ENCODE measurements at regions not wholly inside any gene's neighbourhood (a gene's known extent, or its start where the extent isn't known, plus 50 kb on each side); places are given as distances from the start of the nearest gene placed in this dataset.

GRCh38 chr15:37814847-37815515, 119.5 kb upstream of the TMCO5A start:
- intact Hi-C loops (cut with micrococcal nuclease), result no loop called here
- no peak for ATAC-seq
- no peak for DNase-seq

GRCh38 chr15:37818152-37818677, 116.2 kb upstream of the TMCO5A start:
- intact Hi-C loops (cut with micrococcal nuclease), result no loop called here
- no peak for ATAC-seq
- DNase-seq, result no peak

- ATAC-seq, result no peak
- intact Hi-C loops (cut with micrococcal nuclease), result no loop called here
Measured at GRCh38 chr15:37819191-37819590, 115.2 kb upstream of the TMCO5A start.

GRCh38 chr15:37820380-37821128, 113.9 kb upstream of the TMCO5A start:
- DNase-seq, result no peak
- ATAC-seq, result no peak
- intact Hi-C loops (cut with micrococcal nuclease), result no loop called here

More at GRCh38 chr15:37819191-37819590, 115.2 kb upstream of the TMCO5A start:
- DNase-seq, result no peak

GRCh38 chr15:37823601-37824275, 110.7 kb upstream of the TMCO5A start:
- intact Hi-C loops (cut with micrococcal nuclease), result no loop called here
- no peak for DNase-seq

GRCh38 chr15:37824717-37825382, 109.6 kb upstream of the TMCO5A start:
- DNase-seq (no peak), ATAC-seq (no peak)
- intact Hi-C loops (cut with micrococcal nuclease), result no loop called here

More at GRCh38 chr15:37823601-37824275, 110.7 kb upstream of the TMCO5A start:
- no peak for ATAC-seq

- DNase-seq (no peak), ATAC-seq (no peak)
- intact Hi-C loops (cut with micrococcal nuclease), result no loop called here
Measured at GRCh38 chr15:37837276-37837675, 97.2 kb upstream of the TMCO5A start.

- ATAC-seq (no peak), DNase-seq (no peak)
- intact Hi-C loops (cut with micrococcal nuclease), result no loop called here
Measured at GRCh38 chr15:37847776-37848175, 86.7 kb upstream of the TMCO5A start.

GRCh38 chr15:37856109-37856508, 78.3 kb upstream of the TMCO5A start:
- intact Hi-C loops (cut with micrococcal nuclease), result no loop called here
- ATAC-seq, result no peak
- DNase-seq, result no peak

- intact Hi-C loops (cut with micrococcal nuclease), result no loop called here
- no peak for DNase-seq
- no peak for ATAC-seq
Measured at GRCh38 chr15:37860896-37861295, 73.5 kb upstream of the TMCO5A start.

GRCh38 chr15:37865687-37866086, 68.8 kb upstream of the TMCO5A start:
- intact Hi-C loops (cut with micrococcal nuclease), result no loop called here
- ATAC-seq (no peak), DNase-seq (no peak)

- ATAC-seq (no peak), DNase-seq (no peak)
- intact Hi-C loops (cut with micrococcal nuclease), result no loop called here
Measured at GRCh38 chr15:37870711-37871110, 63.7 kb upstream of the TMCO5A start.

- intact Hi-C loops (cut with micrococcal nuclease), result no loop called here
- DNase-seq, result no peak
- no peak for ATAC-seq
Measured at GRCh38 chr15:37872661-37873060, 61.8 kb upstream of the TMCO5A start.

- intact Hi-C loops (cut with micrococcal nuclease), result no loop called here
- DNase-seq (no peak), ATAC-seq (no peak)
Measured at GRCh38 chr15:37873336-37873735, 61.1 kb upstream of the TMCO5A start.

- DNase-seq, result no peak
- intact Hi-C loops (cut with micrococcal nuclease), result no loop called here
- no peak for ATAC-seq
Measured at GRCh38 chr15:37876900-37877299, 57.5 kb upstream of the TMCO5A start.

GRCh38 chr15:37877851-37878741, 56.3 kb upstream of the TMCO5A start:
- DNase-seq (no peak), ATAC-seq (no peak)
- intact Hi-C loops (cut with micrococcal nuclease), result no loop called here

- intact Hi-C loops (cut with micrococcal nuclease), result no loop called here
- peak; percentile 34 for ATAC-seq
- no peak for DNase-seq
Measured at GRCh38 chr15:37880009-37880834, 54.2 kb upstream of the TMCO5A start.

- no peak for DNase-seq
- ATAC-seq, result no peak
- intact Hi-C loops (cut with micrococcal nuclease), result no loop called here
Measured at GRCh38 chr15:37880835-37881153, 53.6 kb upstream of the TMCO5A start.
